ENCODE measurements at regions not wholly inside any gene's neighbourhood (a gene's known extent, or its start where the extent isn't known, plus 50 kb on each side); places are given as distances from the start of the nearest gene placed in this dataset.
A peak's percentile ranks its signal among the peaks of the same experiment; 100 is the strongest.

GRCh38 chr12:75814851-75815754, 216.5 kb downstream of the PHLDA1 start:
- Histone ChIP-seq H3K9me3 (ENCODE audit: control insufficient read depth in 1 of 2, low read length in 2 of 2) (no peaks in the 10 kb centered on the region), H3K27ac (ENCODE audit: low read depth, low read length) (peak overlapping the region; percentile 39), H3K4me1 (ENCODE audit: insufficient read depth, low read length) (peaks cover 23% of the 10 kb centered on the region), H3K27me3 (ENCODE audit: insufficient read depth, low read length) (no peaks in the 10 kb centered on the region), H3K4me3 (ENCODE audit: low read length in 2 of 2) (no peak overlapping the region), H3K36me3 (ENCODE audit: insufficient read depth, low read length) (no peaks in the 10 kb centered on the region)
- Mint-ChIP-seq H3K27me3 (no peaks in the 10 kb centered on the region), H3K27ac (peak overlapping the region; percentile 64 to 93 (median 87)), H3K9me3 (no peaks in the 10 kb centered on the region), H3K36me3 (no peaks in the 10 kb centered on the region), H3K4me3 (peak overlapping the region in 1 of 8 donors; percentile 36), H3K4me1 (peaks cover 10 to 26% (median 18%) of the 10 kb centered on the region in 4 donors)
- intact Hi-C loops (cut with micrococcal nuclease): loop anchor here (5.0 to 10.0 kb wide), 2 partner anchors 300 to 772 kb away; partner anchors contain the start of gene KRR1
- ChIA-PET CTCF (ENCODE audit: partially characterized antibody) (interaction anchor here (3.7 kb wide), 1 partner anchor 222 kb away, joined by 21 read pairs; no protein-coding TSS in a partner anchor), POLR2A (ENCODE audit: partially characterized antibody) (interaction anchor here (1.0 to 4.0 kb wide), 2 partner anchors 205 to 216 kb away, joined by 3 to 29 read pairs; partner anchors contain the start of gene PHLDA1)
- DNase-seq: peak; percentile 39 to 66 (median 59)

GRCh38 chr12:75813072-75813471, 218.5 kb downstream of the PHLDA1 start:
- H3K36me3 ChIP-seq (ENCODE audit: insufficient read depth, low read length): no peaks in the 10 kb centered on the region
- Mint-ChIP-seq H3K4me3 (no peak overlapping the region), H3K9me3 (peaks cover 0 to 2% (median 0%) of the 10 kb centered on the region in 8 donors), H3K36me3 (no peaks in the 10 kb centered on the region), H3K27me3 (no peaks in the 10 kb centered on the region), H3K27ac (peak overlapping the region in 4 of 7 donors; percentile 8 to 54 (median 23)), H3K4me1 (peaks cover 10 to 26% (median 18%) of the 10 kb centered on the region in 4 donors)
- no peak overlapping the region for H3K27ac ChIP-seq (ENCODE audit: low read depth, low read length)
- H3K9me3 ChIP-seq (ENCODE audit: control insufficient read depth in 1 of 2, low read length in 2 of 2): no peaks in the 10 kb centered on the region
- ChIA-PET POLR2A (ENCODE audit: partially characterized antibody) (interaction anchor here (0.6 kb wide), 1 partner anchor 219 kb away, joined by 3 read pairs; the partner anchor contains the start of gene PHLDA1), CTCF (ENCODE audit: partially characterized antibody) (interaction anchor here (1.1 kb wide), 1 partner anchor 327 kb away, joined by 3 read pairs; no protein-coding TSS in a partner anchor)
- intact Hi-C loops (cut with micrococcal nuclease): loop anchor here (10.0 kb wide), 1 partner anchor 298 kb away; the partner anchor contains the start of gene KRR1
- no peak overlapping the region for H3K4me3 ChIP-seq (ENCODE audit: low read length in 2 of 2)
- peaks cover 23% of the 10 kb centered on the region for H3K4me1 ChIP-seq (ENCODE audit: insufficient read depth, low read length)
- H3K27me3 ChIP-seq (ENCODE audit: insufficient read depth, low read length): no peaks in the 10 kb centered on the region
- DNase-seq: no peak

GRCh38 chr12:75812271-75813018, 219.1 kb downstream of the PHLDA1 start:
- intact Hi-C loops (cut with micrococcal nuclease): loop anchor here (10.0 kb wide), 1 partner anchor 298 kb away; the partner anchor contains the start of gene KRR1
- peak overlapping the region in 3 of 8 donors; percentile 10 to 21 (median 14) for H3K4me3 Mint-ChIP-seq
- ChIA-PET CTCF (ENCODE audit: partially characterized antibody) (no interaction called here), POLR2A (ENCODE audit: partially characterized antibody) (interaction anchor here (0.6 kb wide), 1 partner anchor 219 kb away, joined by 3 read pairs; the partner anchor contains the start of gene PHLDA1)
- no peaks in the 10 kb centered on the region for H3K27me3 Mint-ChIP-seq
- no peak for DNase-seq
- peaks cover 0 to 2% (median 0%) of the 10 kb centered on the region in 8 donors for H3K9me3 Mint-ChIP-seq
- Histone ChIP-seq H3K4me3 (ENCODE audit: low read length in 2 of 2) (no peak overlapping the region), H3K27me3 (ENCODE audit: insufficient read depth, low read length) (no peaks in the 10 kb centered on the region), H3K9me3 (ENCODE audit: control insufficient read depth in 1 of 2, low read length in 2 of 2) (no peaks in the 10 kb centered on the region), H3K36me3 (ENCODE audit: insufficient read depth, low read length) (no peaks in the 10 kb centered on the region), H3K4me1 (ENCODE audit: insufficient read depth, low read length) (peaks cover 23% of the 10 kb centered on the region), H3K27ac (ENCODE audit: low read depth, low read length) (no peak overlapping the region)
- H3K27ac Mint-ChIP-seq: peak overlapping the region in 6 of 7 donors; percentile 15 to 71 (median 34)
- peaks cover 10 to 26% (median 18%) of the 10 kb centered on the region in 4 donors for H3K4me1 Mint-ChIP-seq
- no peaks in the 10 kb centered on the region for H3K36me3 Mint-ChIP-seq

- Histone ChIP-seq H3K36me3 (ENCODE audit: insufficient read depth, low read length) (no peaks in the 10 kb centered on the region), H3K4me1 (ENCODE audit: insufficient read depth, low read length) (peaks cover 3% of the 10 kb centered on the region), H3K27ac (ENCODE audit: low read depth, low read length) (no peak overlapping the region), H3K9me3 (ENCODE audit: control insufficient read depth in 1 of 2, low read length in 2 of 2) (no peaks in the 10 kb centered on the region), H3K4me3 (ENCODE audit: low read length in 2 of 2) (no peak overlapping the region), H3K27me3 (ENCODE audit: insufficient read depth, low read length) (no peaks in the 10 kb centered on the region)
- intact Hi-C loops (cut with micrococcal nuclease): loop anchor here (10.0 kb wide), 1 partner anchor 295 kb away; the partner anchor contains the start of gene KRR1
- Mint-ChIP-seq H3K9me3 (peaks cover 0 to 5% (median 0%) of the 10 kb centered on the region in 8 donors), H3K4me3 (no peak overlapping the region), H3K27ac (no peak overlapping the region), H3K27me3 (no peaks in the 10 kb centered on the region), H3K36me3 (no peaks in the 10 kb centered on the region), H3K4me1 (peaks cover 3 to 14% (median 11%) of the 10 kb centered on the region in 4 donors)
- ChIA-PET CTCF (ENCODE audit: partially characterized antibody) (no interaction called here), POLR2A (ENCODE audit: partially characterized antibody) (no interaction called here)
- no peak for DNase-seq
These were observed 221.8 kb downstream of the PHLDA1 start for GRCh38 chr12:75809746-75810145.

GRCh38 chr12:75807494-75807893, 224.1 kb downstream of the PHLDA1 start:
- no peaks in the 10 kb centered on the region for H3K36me3 Mint-ChIP-seq
- DNase-seq: no peak
- Histone ChIP-seq H3K9me3 (ENCODE audit: control insufficient read depth in 1 of 2, low read length in 2 of 2) (no peaks in the 10 kb centered on the region), H3K36me3 (ENCODE audit: insufficient read depth, low read length) (no peaks in the 10 kb centered on the region), H3K27me3 (ENCODE audit: insufficient read depth, low read length) (no peaks in the 10 kb centered on the region), H3K4me3 (ENCODE audit: low read length in 2 of 2) (no peak overlapping the region), H3K4me1 (ENCODE audit: insufficient read depth, low read length) (no peaks in the 10 kb centered on the region), H3K27ac (ENCODE audit: low read depth, low read length) (no peak overlapping the region)
- POLR2A ChIA-PET (ENCODE audit: partially characterized antibody): no interaction called here
- H3K27ac Mint-ChIP-seq: no peak overlapping the region
- CTCF ChIA-PET (ENCODE audit: partially characterized antibody): no interaction called here
- H3K4me3 Mint-ChIP-seq: no peak overlapping the region
- no peaks in the 10 kb centered on the region for H3K27me3 Mint-ChIP-seq
- peaks cover 0 to 7% (median 5%) of the 10 kb centered on the region in 4 donors for H3K4me1 Mint-ChIP-seq
- intact Hi-C loops (cut with micrococcal nuclease): no loop called here
- peaks cover 0 to 5% (median 0%) of the 10 kb centered on the region in 8 donors for H3K9me3 Mint-ChIP-seq

- H3K36me3 ChIP-seq (ENCODE audit: insufficient read depth, low read length): no peaks in the 10 kb centered on the region
- H3K4me3 ChIP-seq (ENCODE audit: low read length in 2 of 2): no peak overlapping the region
- no peaks in the 10 kb centered on the region for H3K4me1 ChIP-seq (ENCODE audit: insufficient read depth, low read length)
- Mint-ChIP-seq H3K27ac (no peak overlapping the region), H3K4me1 (no peaks in the 10 kb centered on the region), H3K27me3 (no peaks in the 10 kb centered on the region), H3K36me3 (no peaks in the 10 kb centered on the region), H3K9me3 (peaks cover 0 to 5% (median 0%) of the 10 kb centered on the region in 8 donors), H3K4me3 (no peak overlapping the region)
- CTCF ChIA-PET (ENCODE audit: partially characterized antibody): interaction anchor here (0.6 kb wide), 1 partner anchor 321 kb away, joined by 3 read pairs; no protein-coding TSS in a partner anchor
- H3K27me3 ChIP-seq (ENCODE audit: insufficient read depth, low read length): no peaks in the 10 kb centered on the region
- intact Hi-C loops (cut with micrococcal nuclease): no loop called here
- H3K9me3 ChIP-seq (ENCODE audit: control insufficient read depth in 1 of 2, low read length in 2 of 2): no peaks in the 10 kb centered on the region
- no peak overlapping the region for H3K27ac ChIP-seq (ENCODE audit: low read depth, low read length)
- POLR2A ChIA-PET (ENCODE audit: partially characterized antibody): no interaction called here
- no peak for DNase-seq
These were observed 225.7 kb downstream of the PHLDA1 start for GRCh38 chr12:75805905-75806304.
